ENCODE measurements at regions not wholly inside any gene's neighbourhood (a gene's known extent, or its start where the extent isn't known, plus 50 kb on each side); places are given as distances from the start of the nearest gene placed in this dataset.

GRCh38 chr18:10319914-10320600 is 134.4 kb upstream of the APCDD1 start:
- TF ChIP-seq CTCF (IDR thresholded peaks at IDR 0.05) (no peak), POLR2A (IDR thresholded peaks at IDR 0.05) (no peak), POLR2AphosphoS5 (IDR thresholded peaks at IDR 0.05) (no peak), EP300 (IDR thresholded peaks at IDR 0.05; ENCODE audit: low read depth) (no peak)
